ENCODE measurements at regions not wholly inside any gene's neighbourhood (a gene's known extent, or its start where the extent isn't known, plus 50 kb on each side); places are given as distances from the start of the nearest gene placed in this dataset.
A peak's percentile ranks its signal among the peaks of the same experiment; 100 is the strongest.

DNA sequence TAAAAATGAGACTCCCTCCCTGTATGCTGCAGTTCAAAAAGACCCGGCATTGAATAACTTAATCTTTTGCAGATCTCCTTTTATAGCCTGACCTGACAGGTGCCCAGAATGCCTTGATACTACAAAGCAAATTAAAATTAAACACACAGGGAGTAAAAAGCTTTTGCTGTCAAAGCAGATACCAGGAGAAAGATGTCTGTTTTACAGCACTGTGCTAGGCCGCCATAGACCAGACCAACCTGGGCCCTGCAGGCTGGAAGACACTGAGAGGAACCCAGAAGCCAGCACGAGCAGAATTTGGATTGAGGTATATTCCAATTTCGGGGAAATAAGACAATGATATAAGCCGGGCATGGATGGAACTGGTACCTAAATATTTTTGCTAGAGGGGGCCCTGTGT, 602.8 kb upstream of the SOX11 start:
- WGBS (ENCODE audit: insufficient coverage): 95% methylated on average over 4 of the region's 5 CpGs
- Histone ChIP-seq H3K4me1 (ENCODE audit: control insufficient read depth, insufficient read depth, low read length) (no peaks in the 10 kb centered on the region), H3K27me3 (ENCODE audit: control insufficient read depth, insufficient read depth, low read length) (no peaks in the 10 kb centered on the region), H3K36me3 (ENCODE audit: control insufficient read depth, insufficient read depth, low read length) (no peaks in the 10 kb centered on the region), H3K9me3 (ENCODE audit: control insufficient read depth, insufficient read depth, low read length) (no peaks in the 10 kb centered on the region), H3K4me3 (ENCODE audit: low read depth, low read length) (no peak overlapping the region), H3K27ac (ENCODE audit: low read depth, low read length) (no peak overlapping the region)
- peak in 1 of 6 donors; percentile 16 for DNase-seq (ENCODE audit: low read depth in 4 of 6, low spot score in 6 of 6)

DNA sequence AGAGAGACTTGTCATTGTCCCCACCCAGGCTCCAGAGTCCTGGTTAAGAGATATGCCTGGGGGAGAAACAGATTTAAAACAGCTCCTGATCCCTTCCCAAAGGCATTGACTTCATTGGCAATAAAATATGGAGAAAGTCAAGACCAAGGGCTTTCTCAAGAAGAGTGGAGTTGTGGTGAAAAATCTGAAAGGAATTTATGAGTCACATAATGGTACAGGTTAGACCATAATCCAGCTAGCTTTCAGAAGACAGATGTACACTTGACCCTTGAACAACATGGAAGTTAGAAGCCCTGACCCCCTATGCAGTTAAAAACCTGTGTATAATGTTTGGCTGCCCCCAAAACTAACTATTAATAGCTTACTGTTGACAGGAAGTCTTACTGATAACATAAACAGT, 599.1 kb upstream of the SOX11 start:
- DNase-seq (ENCODE audit: low read depth in 4 of 6, low spot score in 6 of 6): no peak
- Histone ChIP-seq H3K36me3 (ENCODE audit: control insufficient read depth, insufficient read depth, low read length) (no peaks in the 10 kb centered on the region), H3K9me3 (ENCODE audit: control insufficient read depth, insufficient read depth, low read length) (no peaks in the 10 kb centered on the region), H3K4me3 (ENCODE audit: low read depth, low read length) (no peak overlapping the region), H3K4me1 (ENCODE audit: control insufficient read depth, insufficient read depth, low read length) (no peaks in the 10 kb centered on the region), H3K27me3 (ENCODE audit: control insufficient read depth, insufficient read depth, low read length) (no peaks in the 10 kb centered on the region), H3K27ac (ENCODE audit: low read depth, low read length) (no peak overlapping the region)

- H3K27me3 ChIP-seq (ENCODE audit: control insufficient read depth, insufficient read depth, low read length): no peaks in the 10 kb centered on the region
- no peak overlapping the region for H3K27ac ChIP-seq (ENCODE audit: low read depth, low read length)
- H3K36me3 ChIP-seq (ENCODE audit: control insufficient read depth, insufficient read depth, low read length): no peaks in the 10 kb centered on the region
- peak in 1 of 6 donors; percentile 50 for DNase-seq (ENCODE audit: low read depth in 4 of 6, low spot score in 6 of 6)
- WGBS (ENCODE audit: insufficient coverage): 60% methylated on average over 5 of the region's 8 CpGs
- no peaks in the 10 kb centered on the region for H3K4me1 ChIP-seq (ENCODE audit: control insufficient read depth, insufficient read depth, low read length)
- H3K9me3 ChIP-seq (ENCODE audit: control insufficient read depth, insufficient read depth, low read length): no peaks in the 10 kb centered on the region
- H3K4me3 ChIP-seq (ENCODE audit: low read depth, low read length): no peak overlapping the region
These were observed 598.7 kb upstream of the SOX11 start for GRCh38 chr2:5093518-5093917.

DNA sequence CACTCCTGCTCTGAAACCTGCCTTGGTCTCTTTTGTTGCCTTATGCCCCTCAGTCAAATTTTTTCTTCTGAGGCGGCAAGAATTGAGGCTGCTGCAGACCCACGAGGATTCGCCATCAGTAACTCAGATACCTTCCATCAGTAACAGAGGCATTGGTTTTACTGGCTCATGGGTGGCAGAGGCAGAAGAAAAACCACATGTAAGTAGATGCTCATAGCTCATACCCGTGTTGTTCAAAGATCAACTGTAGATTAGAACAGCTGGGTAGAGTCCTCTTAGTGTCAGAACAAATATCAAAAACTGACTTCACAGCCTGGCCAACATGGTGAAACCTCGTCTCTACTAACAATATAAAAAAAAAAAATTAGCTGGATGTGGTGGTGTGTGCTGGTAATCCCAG, 598.0 kb upstream of the SOX11 start:
- Histone ChIP-seq H3K4me1 (ENCODE audit: control insufficient read depth, insufficient read depth, low read length) (no peaks in the 10 kb centered on the region), H3K9me3 (ENCODE audit: control insufficient read depth, insufficient read depth, low read length) (no peaks in the 10 kb centered on the region), H3K4me3 (ENCODE audit: low read depth, low read length) (no peak overlapping the region), H3K36me3 (ENCODE audit: control insufficient read depth, insufficient read depth, low read length) (no peaks in the 10 kb centered on the region), H3K27me3 (ENCODE audit: control insufficient read depth, insufficient read depth, low read length) (no peaks in the 10 kb centered on the region), H3K27ac (ENCODE audit: low read depth, low read length) (no peak overlapping the region)
- no CpG with 5 or more reads among the region's 5 CpGs for WGBS (ENCODE audit: insufficient coverage)
- no peak for DNase-seq (ENCODE audit: low read depth in 4 of 6, low spot score in 6 of 6)

DNA sequence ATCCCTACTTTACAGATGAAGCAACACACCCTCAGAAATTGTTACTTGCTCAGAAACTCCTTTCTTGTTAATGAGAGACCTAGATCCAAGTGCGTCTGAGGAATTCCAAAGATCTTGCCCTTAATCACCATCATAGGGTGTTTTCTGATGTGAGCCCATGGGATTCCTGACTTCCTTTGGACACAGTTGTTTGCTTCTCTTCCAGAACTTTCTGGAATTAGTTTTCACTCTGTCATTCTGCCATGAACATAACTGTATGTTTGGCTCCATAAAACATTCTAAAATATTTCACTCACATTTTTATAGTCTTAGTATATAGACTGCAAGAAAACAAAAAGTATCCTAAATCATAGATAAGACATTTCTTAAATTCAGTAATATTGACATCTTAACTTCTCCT, 593.9 kb upstream of the SOX11 start:
- no peak for DNase-seq (ENCODE audit: low read depth in 4 of 6, low spot score in 6 of 6)
- WGBS (ENCODE audit: insufficient coverage): no CpG with 5 or more reads among the region's 1 CpG

DNA sequence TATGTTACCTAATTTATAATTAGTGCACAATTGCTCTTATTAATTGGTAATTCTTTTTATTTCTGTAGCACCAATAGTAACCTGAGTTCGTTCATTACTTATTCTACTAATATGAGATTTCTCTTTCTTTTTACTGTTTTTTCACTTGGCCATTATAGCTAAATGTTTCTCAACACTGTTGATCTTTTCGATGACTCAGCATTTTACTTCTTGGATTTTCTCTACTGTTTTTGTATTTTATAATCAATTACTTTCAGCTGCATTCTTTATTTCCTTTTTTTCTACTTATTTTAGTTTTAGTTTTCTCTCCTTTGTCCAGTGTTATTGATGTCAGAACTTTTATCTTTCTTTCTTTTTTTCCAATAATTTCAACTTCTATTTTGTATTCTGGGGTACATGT, 589.4 kb upstream of the SOX11 start:
- no CpG with 5 or more reads among the region's 2 CpGs for WGBS (ENCODE audit: insufficient coverage)
- Histone ChIP-seq H3K36me3 (ENCODE audit: control insufficient read depth, insufficient read depth, low read length) (no peaks in the 10 kb centered on the region), H3K9me3 (ENCODE audit: control insufficient read depth, insufficient read depth, low read length) (peaks cover 1% of the 10 kb centered on the region), H3K27ac (ENCODE audit: low read depth, low read length) (no peak overlapping the region), H3K4me1 (ENCODE audit: control insufficient read depth, insufficient read depth, low read length) (no peaks in the 10 kb centered on the region), H3K4me3 (ENCODE audit: low read depth, low read length) (no peak overlapping the region), H3K27me3 (ENCODE audit: control insufficient read depth, insufficient read depth, low read length) (no peaks in the 10 kb centered on the region)
- no peak for DNase-seq (ENCODE audit: low read depth in 4 of 6, low spot score in 6 of 6)

More for the DNA sequence above, 593.9 kb upstream of the SOX11 start:
- Histone ChIP-seq H3K27ac (ENCODE audit: low read depth, low read length) (no peak overlapping the region), H3K27me3 (ENCODE audit: control insufficient read depth, insufficient read depth, low read length) (no peaks in the 10 kb centered on the region), H3K4me1 (ENCODE audit: control insufficient read depth, insufficient read depth, low read length) (no peaks in the 10 kb centered on the region), H3K9me3 (ENCODE audit: control insufficient read depth, insufficient read depth, low read length) (peaks cover 1% of the 10 kb centered on the region), H3K4me3 (ENCODE audit: low read depth, low read length) (no peak overlapping the region), H3K36me3 (ENCODE audit: control insufficient read depth, insufficient read depth, low read length) (no peaks in the 10 kb centered on the region)

GRCh38 chr2:5111581-5111980, 580.6 kb upstream of the SOX11 start:
- H3K36me3 ChIP-seq (ENCODE audit: control insufficient read depth, insufficient read depth, low read length): no peaks in the 10 kb centered on the region
- H3K4me3 ChIP-seq (ENCODE audit: low read depth, low read length): no peak overlapping the region
- no peaks in the 10 kb centered on the region for H3K9me3 ChIP-seq (ENCODE audit: control insufficient read depth, insufficient read depth, low read length)
- H3K4me1 ChIP-seq (ENCODE audit: control insufficient read depth, insufficient read depth, low read length): no peaks in the 10 kb centered on the region
- no peak overlapping the region for H3K27ac ChIP-seq (ENCODE audit: low read depth, low read length)
- no peaks in the 10 kb centered on the region for H3K27me3 ChIP-seq (ENCODE audit: control insufficient read depth, insufficient read depth, low read length)
- DNase-seq (ENCODE audit: low read depth in 4 of 6, low spot score in 6 of 6): peak in 2 of 6 donors; percentile 26 to 79

GRCh38 chr2:5119046-5119445, 573.1 kb upstream of the SOX11 start:
- Histone ChIP-seq H3K27ac (ENCODE audit: low read depth, low read length) (no peak overlapping the region), H3K36me3 (ENCODE audit: control insufficient read depth, insufficient read depth, low read length) (no peaks in the 10 kb centered on the region), H3K27me3 (ENCODE audit: control insufficient read depth, insufficient read depth, low read length) (no peaks in the 10 kb centered on the region), H3K4me1 (ENCODE audit: control insufficient read depth, insufficient read depth, low read length) (no peaks in the 10 kb centered on the region), H3K4me3 (ENCODE audit: low read depth, low read length) (no peak overlapping the region), H3K9me3 (ENCODE audit: control insufficient read depth, insufficient read depth, low read length) (no peaks in the 10 kb centered on the region)
- DNase-seq (ENCODE audit: low read depth in 4 of 6, low spot score in 6 of 6): no peak

- H3K36me3 ChIP-seq (ENCODE audit: control insufficient read depth, insufficient read depth, low read length): no peaks in the 10 kb centered on the region
- no peak overlapping the region for H3K27ac ChIP-seq (ENCODE audit: low read depth, low read length)
- no peaks in the 10 kb centered on the region for H3K9me3 ChIP-seq (ENCODE audit: control insufficient read depth, insufficient read depth, low read length)
- WGBS (ENCODE audit: insufficient coverage): 79% methylated on average over 6 of the region's 12 CpGs
- no peaks in the 10 kb centered on the region for H3K4me1 ChIP-seq (ENCODE audit: control insufficient read depth, insufficient read depth, low read length)
- no peak for DNase-seq (ENCODE audit: low read depth in 4 of 6, low spot score in 6 of 6)
- no peaks in the 10 kb centered on the region for H3K27me3 ChIP-seq (ENCODE audit: control insufficient read depth, insufficient read depth, low read length)
- H3K4me3 ChIP-seq (ENCODE audit: low read depth, low read length): no peak overlapping the region
These were observed 571.1 kb upstream of the SOX11 start for GRCh38 chr2:5121121-5121520.

GRCh38 chr2:5121642-5122041, 570.5 kb upstream of the SOX11 start:
- WGBS (ENCODE audit: insufficient coverage): 53% methylated on average over 2 of the region's 4 CpGs

More at GRCh38 chr2:5121642-5122041, 570.5 kb upstream of the SOX11 start:
- H3K27ac ChIP-seq (ENCODE audit: low read depth, low read length): no peak overlapping the region
- no peaks in the 10 kb centered on the region for H3K27me3 ChIP-seq (ENCODE audit: control insufficient read depth, insufficient read depth, low read length)
- no peaks in the 10 kb centered on the region for H3K9me3 ChIP-seq (ENCODE audit: control insufficient read depth, insufficient read depth, low read length)
- no peaks in the 10 kb centered on the region for H3K36me3 ChIP-seq (ENCODE audit: control insufficient read depth, insufficient read depth, low read length)
- DNase-seq (ENCODE audit: low read depth in 4 of 6, low spot score in 6 of 6): peak in 1 of 6 donors; percentile 11
- H3K4me1 ChIP-seq (ENCODE audit: control insufficient read depth, insufficient read depth, low read length): no peaks in the 10 kb centered on the region
- H3K4me3 ChIP-seq (ENCODE audit: low read depth, low read length): no peak overlapping the region
